ENCODE measurements at regions not wholly inside any gene's neighbourhood (a gene's known extent, or its start where the extent isn't known, plus 50 kb on each side); places are given as distances from the start of the nearest gene placed in this dataset.

GRCh38 chr1:190759807-190760206 is 282.1 kb upstream of the BRINP3 start:
- Histone ChIP-seq H3K4me1 (ENCODE audit: insufficient read depth, poor library complexity, severe bottlenecking) (no peaks in the 10 kb centered on the region), H3K27ac (ENCODE audit: poor library complexity, severe bottlenecking) (no peak overlapping the region), H3K9me3 (ENCODE audit: severe bottlenecking) (no peaks in the 10 kb centered on the region), H3K36me3 (ENCODE audit: low read depth) (no peaks in the 10 kb centered on the region), H3K27me3 (ENCODE audit: insufficient read depth, poor library complexity, severe bottlenecking) (no peaks in the 10 kb centered on the region), H3K4me3 (ENCODE audit: severe bottlenecking) (no peak overlapping the region)
- ATAC-seq (ENCODE audit: low read depth) (no peak), DNase-seq (ENCODE audit: low spot score) (no peak)
- no peak for TF ChIP-seq CTCF (IDR thresholded peaks at IDR 0.05; ENCODE audit: poor library complexity, severe bottlenecking)

- no peak overlapping the region for H3K27ac ChIP-seq (ENCODE audit: poor library complexity, severe bottlenecking)
- no peaks in the 10 kb centered on the region for H3K4me1 ChIP-seq (ENCODE audit: insufficient read depth, poor library complexity, severe bottlenecking)
- H3K27me3 ChIP-seq (ENCODE audit: insufficient read depth, poor library complexity, severe bottlenecking) = no peaks in the 10 kb centered on the region
- TF ChIP-seq CTCF (IDR thresholded peaks at IDR 0.05; ENCODE audit: poor library complexity, severe bottlenecking) = no peak
- no peak overlapping the region for H3K4me3 ChIP-seq (ENCODE audit: severe bottlenecking)
- H3K36me3 ChIP-seq (ENCODE audit: low read depth) = no peaks in the 10 kb centered on the region
- ATAC-seq (ENCODE audit: low read depth) (no peak), DNase-seq (ENCODE audit: low spot score) (no peak)
- H3K9me3 ChIP-seq (ENCODE audit: severe bottlenecking) = no peaks in the 10 kb centered on the region
Observed at GRCh38 chr1:190762325-190762724, 284.7 kb upstream of the BRINP3 start.

- H3K27me3 ChIP-seq (ENCODE audit: insufficient read depth, poor library complexity, severe bottlenecking) = no peaks in the 10 kb centered on the region
- no peak overlapping the region for H3K27ac ChIP-seq (ENCODE audit: poor library complexity, severe bottlenecking)
- no peaks in the 10 kb centered on the region for H3K4me1 ChIP-seq (ENCODE audit: insufficient read depth, poor library complexity, severe bottlenecking)
- H3K9me3 ChIP-seq (ENCODE audit: severe bottlenecking) = no peaks in the 10 kb centered on the region
- H3K36me3 ChIP-seq (ENCODE audit: low read depth) = no peaks in the 10 kb centered on the region
- no peak for TF ChIP-seq CTCF (IDR thresholded peaks at IDR 0.05; ENCODE audit: poor library complexity, severe bottlenecking)
- DNase-seq (ENCODE audit: low spot score) (no peak), ATAC-seq (ENCODE audit: low read depth) (no peak)
- H3K4me3 ChIP-seq (ENCODE audit: severe bottlenecking) = no peak overlapping the region
Observed at GRCh38 chr1:190792873-190793272, 315.2 kb upstream of the BRINP3 start.

- ATAC-seq (ENCODE audit: low read depth) = no peak
- no peaks in the 10 kb centered on the region for H3K36me3 ChIP-seq (ENCODE audit: low read depth)
Observed at GRCh38 chr1:190807629-190808028, 330.0 kb upstream of the BRINP3 start.

GRCh38 chr1:190808035-190808434 is 330.4 kb upstream of the BRINP3 start:
- Histone ChIP-seq H3K4me3 (ENCODE audit: severe bottlenecking) (no peak overlapping the region), H3K27me3 (ENCODE audit: insufficient read depth, poor library complexity, severe bottlenecking) (no peaks in the 10 kb centered on the region), H3K36me3 (ENCODE audit: low read depth) (no peaks in the 10 kb centered on the region), H3K9me3 (ENCODE audit: severe bottlenecking) (no peaks in the 10 kb centered on the region), H3K4me1 (ENCODE audit: insufficient read depth, poor library complexity, severe bottlenecking) (no peaks in the 10 kb centered on the region), H3K27ac (ENCODE audit: poor library complexity, severe bottlenecking) (no peak overlapping the region)
- DNase-seq (ENCODE audit: low spot score) = no peak
- TF ChIP-seq CTCF (IDR thresholded peaks at IDR 0.05; ENCODE audit: poor library complexity, severe bottlenecking) = no peak
- no peak for ATAC-seq (ENCODE audit: low read depth)

More at GRCh38 chr1:190807629-190808028, 330.0 kb upstream of the BRINP3 start:
- Histone ChIP-seq H3K27ac (ENCODE audit: poor library complexity, severe bottlenecking) (no peak overlapping the region), H3K9me3 (ENCODE audit: severe bottlenecking) (no peaks in the 10 kb centered on the region), H3K4me1 (ENCODE audit: insufficient read depth, poor library complexity, severe bottlenecking) (no peaks in the 10 kb centered on the region), H3K4me3 (ENCODE audit: severe bottlenecking) (no peak overlapping the region), H3K27me3 (ENCODE audit: insufficient read depth, poor library complexity, severe bottlenecking) (no peaks in the 10 kb centered on the region)
- DNase-seq (ENCODE audit: low spot score) = no peak
- TF ChIP-seq CTCF (IDR thresholded peaks at IDR 0.05; ENCODE audit: poor library complexity, severe bottlenecking) = no peak
